H9 (cell line): ENCODE measurements at regions not wholly inside any gene's neighbourhood (a gene's known extent, or its start where the extent isn't known, plus 50 kb on each side); places are given as distances from the start of the nearest gene placed in this dataset.

Source experiments
- DNase-seq: peaks from one replicate; pipeline ENCODE4 v3.0.0-alpha.2; 2017
- H2AFZ ChIP-seq: one replicate; pipeline ENCODE4 v1.6.1; 2013; ENCODE audit warnings: mild to moderate bottlenecking, low read length, control low read depth, moderate library complexity
- H2AK5ac ChIP-seq: 2 replicates; pipeline ENCODE4 v1.6.1; 2013; ENCODE audit warnings: low read length, control low read depth, mixed read lengths; ENCODE audit not compliant: insufficient read length
- H2BK120ac ChIP-seq: one replicate; pipeline ENCODE4 v1.6.1; 2013; ENCODE audit warnings: low read depth, mild to moderate bottlenecking, low read length, control low read depth, inconsistent platforms; ENCODE audit not compliant: poor library complexity, severe bottlenecking
- H2BK12ac ChIP-seq: 2 replicates; pipeline ENCODE4 v1.6.1; 2013; ENCODE audit warnings: low read length, control low read depth, mixed read lengths, low read depth; ENCODE audit not compliant: insufficient read length
- H2BK15ac ChIP-seq: 2 replicates; pipeline ENCODE4 v1.6.1; 2013; ENCODE audit warnings: low read depth, low read length, control low read depth
- H2BK20ac ChIP-seq: one replicate; pipeline ENCODE4 v1.6.1; 2013; ENCODE audit warnings: low read depth, mild to moderate bottlenecking, low read length, control low read depth, inconsistent platforms; ENCODE audit not compliant: poor library complexity, severe bottlenecking
- H2BK5ac ChIP-seq: 2 replicates; pipeline ENCODE4 v1.6.1; 2013; ENCODE audit warnings: low read length, control low read depth, mixed read lengths; ENCODE audit not compliant: insufficient read length
- H3K14ac ChIP-seq: 2 replicates; pipeline ENCODE4 v1.6.1; 2013; ENCODE audit warnings: low read length, control low read depth; ENCODE audit not compliant: insufficient read depth
- H3K18ac ChIP-seq: 2 replicates; pipeline ENCODE4 v1.6.1; 2013; ENCODE audit warnings: low read depth, mild to moderate bottlenecking, mixed read lengths, low read length, control low read depth; ENCODE audit not compliant: insufficient read length
- H3K23ac ChIP-seq: 2 replicates; pipeline ENCODE4 v1.6.1; 2013; ENCODE audit warnings: low read length, control low read depth, mixed read lengths, low read depth; ENCODE audit not compliant: insufficient read length
- H3K23me2 ChIP-seq: 2 replicates; pipeline ENCODE4 v1.6.1; 2013; ENCODE audit warnings: low read depth, mild to moderate bottlenecking, mixed read lengths, low read length, control low read depth; ENCODE audit not compliant: insufficient read length, poor library complexity, severe bottlenecking
- H3K27ac ChIP-seq: 2 replicates; pipeline ENCODE4 v1.5.1; 2013; ENCODE audit warnings: low read length, control low read depth, mixed read lengths, low read depth; ENCODE audit not compliant: insufficient read length
- H3K27me3 ChIP-seq: 2 replicates; pipeline ENCODE4 v1.6.1; 2013; ENCODE audit warnings: low read length, control low read depth, inconsistent platforms; ENCODE audit not compliant: insufficient read depth
- H3K4ac ChIP-seq: 2 replicates; pipeline ENCODE4 v1.6.1; 2013; ENCODE audit warnings: low read depth, mild to moderate bottlenecking, control low read depth, inconsistent platforms, low read length, moderate library complexity
- H3K4me1 ChIP-seq: 2 replicates; pipeline ENCODE4 v1.6.1; 2013; ENCODE audit warnings: low read length, control low read depth, inconsistent platforms; ENCODE audit not compliant: insufficient read depth
- H3K4me2 ChIP-seq: 2 replicates; pipeline ENCODE4 v1.6.1; 2013; ENCODE audit warnings: low read length, control low read depth, mixed read lengths; ENCODE audit not compliant: insufficient read length, insufficient read depth
- H3K56ac ChIP-seq: 2 replicates; pipeline ENCODE4 v1.6.1; 2013; ENCODE audit warnings: low read depth, mild to moderate bottlenecking, mixed read lengths, low read length, control low read depth; ENCODE audit not compliant: insufficient read length
- H3K79me1 ChIP-seq: 2 replicates; pipeline ENCODE4 v1.6.1; 2013; ENCODE audit warnings: low read depth, mild to moderate bottlenecking, moderate library complexity, low read length, control low read depth, inconsistent platforms; ENCODE audit not compliant: insufficient read depth, poor library complexity, severe bottlenecking
- H3K79me2 ChIP-seq: 2 replicates; pipeline ENCODE4 v1.6.1; 2013; ENCODE audit warnings: low read length, control low read depth, inconsistent platforms; ENCODE audit not compliant: insufficient read depth
- H3K9ac ChIP-seq: 2 replicates; pipeline ENCODE4 v1.6.1; 2013; ENCODE audit warnings: low read length, control low read depth, mixed read lengths; ENCODE audit not compliant: insufficient read length; ENCODE audit errors: extremely low read depth
- H3K9me3 ChIP-seq: one replicate; pipeline ENCODE4 v1.6.1; 2013; ENCODE audit warnings: low read depth, low read length, inconsistent platforms; ENCODE audit not compliant: control insufficient read depth
- H3T11ph ChIP-seq: one replicate; pipeline ENCODE4 v1.6.1; 2013; ENCODE audit warnings: mild to moderate bottlenecking, low read length, control low read depth, inconsistent platforms
- H4K20me1 ChIP-seq: one replicate; pipeline ENCODE4 v1.6.1; 2013; ENCODE audit not compliant: control insufficient read depth, insufficient read length, insufficient read depth
- H4K5ac ChIP-seq: 2 replicates; pipeline ENCODE4 v1.6.1; 2013; ENCODE audit warnings: low read depth, mild to moderate bottlenecking, mixed read lengths, low read length, control low read depth; ENCODE audit not compliant: insufficient read length
- H4K8ac ChIP-seq: replicated peaks from 2 replicates; pipeline ENCODE4 v1.6.1; 2013; ENCODE audit warnings: low read length, control low read depth, mixed read lengths, low read depth; ENCODE audit not compliant: insufficient read length
- H4K91ac ChIP-seq: 2 replicates; pipeline ENCODE4 v1.6.1; 2013; ENCODE audit warnings: low read depth, mild to moderate bottlenecking, moderate library complexity, mixed read lengths, low read length, control low read depth; ENCODE audit not compliant: insufficient read length
- H3K27ac Mint-ChIP-seq, 3 experiments: 2 replicates in 2 of 3; 3 replicates in 1 of 3; pipeline ENCODE4 v1.8.0; 2020 to 2021; ENCODE audit warnings: mixed read lengths in 3 of 3, mild to moderate bottlenecking in 1 of 3, moderate library complexity in 1 of 3
- H3K27me3 Mint-ChIP-seq: 2 replicates; pipeline ENCODE4 v1.8.0; 2021; ENCODE audit warnings: low read depth, mild to moderate bottlenecking, moderate library complexity, mixed read lengths
- H3K36me3 Mint-ChIP-seq, 3 experiments: 2 replicates in 2 of 3; 3 replicates in 1 of 3; pipeline ENCODE4 v1.8.0; 2020 to 2021; ENCODE audit warnings: low read depth in 3 of 3, mixed read lengths in 3 of 3; ENCODE audit not compliant: insufficient read depth in 1 of 3
- H3K4me1 Mint-ChIP-seq, 2 experiments: 2 replicates each; pipeline ENCODE4 v1.8.0; 2020; ENCODE audit warnings: mixed read lengths in 2 of 2
- H3K4me3 Mint-ChIP-seq, 2 experiments: 2 replicates in 1 of 2; 3 replicates in 1 of 2; pipeline ENCODE4 v1.8.0; 2020 to 2021; ENCODE audit warnings: mild to moderate bottlenecking in 2 of 2, mixed read lengths in 2 of 2, moderate library complexity in 1 of 2
- H3K9me3 Mint-ChIP-seq, 2 experiments: 2 replicates in 1 of 2; 3 replicates in 1 of 2; pipeline ENCODE4 v1.8.0; 2020; ENCODE audit warnings: mild to moderate bottlenecking in 2 of 2, mixed read lengths in 2 of 2, moderate library complexity in 1 of 2
- WGBS: extraction: QIAGEN DNeasy Blood & Tissue Kit; methylation state at CpG from one replicate; pipeline ENCODE4 v1.1.7; 2013; ENCODE audit warnings: missing lambda C conversion rate, low lambda C conversion rate, mixed read lengths; ENCODE audit not compliant: insufficient read length; ENCODE audit errors: extremely low coverage; 5-methylcytosine and 5-hydroxymethylcytosine counted together
- TF ChIP-seq, protein P1 (sequence below): fragments of 200-600 bp; sonication (generic); conservative IDR thresholded peaks from 3 replicates; pipeline ENCODE4 v1.8.0; 2021; ENCODE audit warnings: antibody characterized with exemption, mild to moderate bottlenecking

DNA sequence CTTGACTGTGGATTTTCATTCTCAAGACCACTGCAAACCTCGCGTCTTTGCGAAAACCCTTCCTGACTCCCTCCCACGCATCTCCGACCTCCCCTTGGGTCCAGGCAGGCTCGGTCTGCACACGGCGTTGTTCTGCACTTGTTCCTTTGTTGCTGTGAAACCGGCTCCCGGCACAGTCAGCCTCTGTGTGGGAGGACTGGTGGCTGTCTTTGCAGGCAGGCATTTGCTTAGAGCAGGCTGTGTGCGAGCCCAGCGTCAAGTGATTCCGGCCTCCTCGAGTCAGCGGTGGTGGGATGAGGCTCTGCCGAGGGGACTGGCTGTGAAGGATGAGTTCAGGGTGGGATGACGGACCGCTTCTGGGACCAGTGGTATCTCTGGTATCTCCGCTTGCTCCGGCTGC, 102.6 kb upstream of the ROPN1 start:
- WGBS: no CpG with 5 or more reads among the region's 20 CpGs
- H3K27me3 ChIP-seq: no peaks in the 10 kb centered on the region
- H3K79me2 ChIP-seq: no peaks in the 10 kb centered on the region
- Mint-ChIP-seq H3K4me3 (no peak overlapping the region), H3K27me3 (no peaks in the 10 kb centered on the region; the same call in 1 of the 2 replicates), H3K27ac (0 out of 7 replicates have a peak overlapping the region, but pooled peaks of 1 of the 3 experiments have one; percentile 56), H3K4me1 (peaks cover 13 to 19% of the 10 kb centered on the region in 2 experiments), H3K36me3 (no peaks in the 10 kb centered on the region), H3K9me3 (no peaks in the 10 kb centered on the region)
- no peak overlapping the region for H2BK20ac ChIP-seq
- no peak overlapping the region for H2BK12ac ChIP-seq
- H4K91ac ChIP-seq: no peak overlapping the region
- no peak overlapping the region for H3K4ac ChIP-seq
- no peak overlapping the region for H4K8ac ChIP-seq
- H3K79me1 ChIP-seq: no peaks in the 10 kb centered on the region
- no peak overlapping the region for H3K4me2 ChIP-seq
- H4K5ac ChIP-seq: no peak overlapping the region
- no peaks in the 10 kb centered on the region for H3K9me3 ChIP-seq
- no peak overlapping the region for H3K23ac ChIP-seq
- no peak overlapping the region for H2AFZ ChIP-seq
- no peak overlapping the region for H2BK15ac ChIP-seq
- H2BK5ac ChIP-seq: no peak overlapping the region
- H3K56ac ChIP-seq: no peak overlapping the region
- no peak overlapping the region for H2AK5ac ChIP-seq
- no peak overlapping the region for H2BK120ac ChIP-seq
- TF ChIP-seq, protein P1, sequence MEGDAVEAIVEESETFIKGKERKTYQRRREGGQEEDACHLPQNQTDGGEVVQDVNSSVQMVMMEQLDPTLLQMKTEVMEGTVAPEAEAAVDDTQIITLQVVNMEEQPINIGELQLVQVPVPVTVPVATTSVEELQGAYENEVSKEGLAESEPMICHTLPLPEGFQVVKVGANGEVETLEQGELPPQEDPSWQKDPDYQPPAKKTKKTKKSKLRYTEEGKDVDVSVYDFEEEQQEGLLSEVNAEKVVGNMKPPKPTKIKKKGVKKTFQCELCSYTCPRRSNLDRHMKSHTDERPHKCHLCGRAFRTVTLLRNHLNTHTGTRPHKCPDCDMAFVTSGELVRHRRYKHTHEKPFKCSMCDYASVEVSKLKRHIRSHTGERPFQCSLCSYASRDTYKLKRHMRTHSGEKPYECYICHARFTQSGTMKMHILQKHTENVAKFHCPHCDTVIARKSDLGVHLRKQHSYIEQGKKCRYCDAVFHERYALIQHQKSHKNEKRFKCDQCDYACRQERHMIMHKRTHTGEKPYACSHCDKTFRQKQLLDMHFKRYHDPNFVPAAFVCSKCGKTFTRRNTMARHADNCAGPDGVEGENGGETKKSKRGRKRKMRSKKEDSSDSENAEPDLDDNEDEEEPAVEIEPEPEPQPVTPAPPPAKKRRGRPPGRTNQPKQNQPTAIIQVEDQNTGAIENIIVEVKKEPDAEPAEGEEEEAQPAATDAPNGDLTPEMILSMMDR: no peak
- DNase-seq: no peak
- H3K14ac ChIP-seq: no peak overlapping the region
- H3K23me2 ChIP-seq: no peaks in the 10 kb centered on the region
- H3K4me1 ChIP-seq: no peaks in the 10 kb centered on the region
- H3K9ac ChIP-seq: no peak overlapping the region
- no peak overlapping the region for H3T11ph ChIP-seq
- no peak overlapping the region for H3K27ac ChIP-seq
- no peak overlapping the region for H3K18ac ChIP-seq
- H4K20me1 ChIP-seq: no peaks in the 10 kb centered on the region
